Astrocyte of the spinal cord (primary cell): ENCODE measurements at regions not wholly inside any gene's neighbourhood (a gene's known extent, or its start where the extent isn't known, plus 50 kb on each side); places are given as distances from the start of the nearest gene placed in this dataset.

ENCODE experiments used
- DNase-seq: peaks from one replicate; pipeline ENCODE4 v3.0.0; 2011; ENCODE audit warnings: low read depth, low spot score
- H3K4me3 ChIP-seq: 2 replicates; pipeline ENCODE4 v1.5.1; 2011; ENCODE audit warnings: low read depth, mild to moderate bottlenecking, low read length, moderate library complexity
- CTCF ChIP-seq: IDR thresholded peaks from 2 replicates; pipeline ENCODE4 v1.5.1; 2012; ENCODE audit warnings: low read depth, mild to moderate bottlenecking, low read length, inconsistent platforms
- in situ Hi-C: cut with HindIII; loops from 2 replicates; pipeline ENCODE4 v1.10.0; 2017; ENCODE audit warnings: low sequenced_read_pairs

GRCh38 chr11:131234221-131234620 lies 136.2 kb upstream of the NTM start:
- no peak overlapping the region for H3K4me3 ChIP-seq
- in situ Hi-C loops: no loop called here
- DNase-seq: no peak
- TF ChIP-seq CTCF: no peak

- no peak for TF ChIP-seq CTCF
- in situ Hi-C loops: no loop called here
- DNase-seq: no peak
- H3K4me3 ChIP-seq: no peak overlapping the region
Observed at GRCh38 chr11:131235328-131236298, 134.8 kb upstream of the NTM start.

- no peak for TF ChIP-seq CTCF
- in situ Hi-C loops: no loop called here
- H3K4me3 ChIP-seq: no peak overlapping the region
- DNase-seq: peak; percentile 46
Observed at GRCh38 chr11:131240421-131240820, 130.0 kb upstream of the NTM start.

- H3K4me3 ChIP-seq: no peak overlapping the region
- in situ Hi-C loops: no loop called here
- no peak for DNase-seq
- no peak for TF ChIP-seq CTCF
Observed at GRCh38 chr11:131242476-131243000, 127.9 kb upstream of the NTM start.

- DNase-seq: no peak
- no peak for TF ChIP-seq CTCF
- in situ Hi-C loops: no loop called here
- no peak overlapping the region for H3K4me3 ChIP-seq
Observed at GRCh38 chr11:131246156-131246555, 124.3 kb upstream of the NTM start.

GRCh38 chr11:131246663-131247062 lies 123.8 kb upstream of the NTM start:
- H3K4me3 ChIP-seq: no peak overlapping the region
- DNase-seq: no peak
- in situ Hi-C loops: no loop called here
- TF ChIP-seq CTCF: peak; percentile 51
